Esophagus muscularis mucosa (tissue), 4 donors: ENCODE measurements at regions not wholly inside any gene's neighbourhood (a gene's known extent, or its start where the extent isn't known, plus 50 kb on each side); places are given as distances from the start of the nearest gene placed in this dataset.
"Not testable (repeated sequence)": the region's sequence is repeated elsewhere in the genome, so short reads cannot be mapped to it uniquely, and the experiment has no call there.

Experiments
- DNase-seq: peaks from one replicate; pipeline ENCODE4 v3.0.0-alpha.2; 2017; ENCODE audit errors: extremely low spot score
- H3K27ac ChIP-seq, 4 donors: fragments of 200-600 bp; sonication (generic); replicated peaks in 1 of 4; 1 replicate in 3 of 4; 2 replicates in 1 of 4; pipeline ENCODE4 v1.5.1; 2016 to 2019; ENCODE audit warnings: mild to moderate bottlenecking in 1 of 4
- H3K27me3 ChIP-seq, 4 donors: fragments of 200-600 bp; sonication (generic); one replicate each; pipeline versions ENCODE4 v1.5.1 to v1.6.0; 2016 to 2019
- H3K36me3 ChIP-seq, 4 donors: fragments of 200-600 bp; sonication (generic); one replicate each; pipeline ENCODE4 v1.5.1; 2016 to 2019
- H3K4me1 ChIP-seq, 4 donors: fragments of 200-600 bp; sonication (generic); one replicate each; pipeline ENCODE4 v1.5.1; 2016 to 2019
- H3K4me3 ChIP-seq, 4 donors: fragments of 200-600 bp; sonication (generic); 1 replicate in 2 of 4; 2 replicates in 2 of 4; pipeline ENCODE4 v1.5.1; 2016 to 2019; ENCODE audit warnings: mild to moderate bottlenecking in 4 of 4, moderate library complexity in 1 of 4
- H3K9me3 ChIP-seq, 4 donors: fragments of 200-600 bp; sonication (generic); 1 replicate in 3 of 4; 2 replicates in 1 of 4; pipeline ENCODE4 v1.5.1; 2016 to 2019
- EP300 ChIP-seq: sonication (generic); formaldehyde crosslinking; IDR thresholded peaks from one replicate; pipeline ENCODE4 v1.6.1; 2017; ENCODE audit warnings: antibody characterized with exemption
- POLR2A ChIP-seq: fragments of 450-650 bp; IDR thresholded peaks from one replicate; pipeline ENCODE4 v1.6.1; 2017; ENCODE audit warnings: antibody characterized with exemption, moderate library complexity, mild to moderate bottlenecking, low read depth
- POLR2AphosphoS5 ChIP-seq, 2 donors: sonication (generic); formaldehyde crosslinking; IDR thresholded peaks; one replicate each; pipeline ENCODE4 v1.6.1; 2017; ENCODE audit warnings: antibody characterized with exemption in 2 of 2
- WGBS: methylation state at CpG from one replicate; pipeline ENCODE4 v1.1.5; 2018; 5-methylcytosine and 5-hydroxymethylcytosine counted together
- intact Hi-C: fragments of 100-400 bp; cut with DNase I; formaldehyde crosslinking; loops from one replicate; pipeline ENCODE4 v1.15.1; 2023
- TF ChIP-seq, protein P1 (sequence below), 3 experiments: fragments of 200-600 bp in 2 of 3; fragments of 450-650 bp in 1 of 3; sonication (generic) in 2 of 3; IDR thresholded peaks; one replicate each; pipeline ENCODE4 v1.5.1; 2017 to 2019; ENCODE audit warnings: antibody characterized with exemption in 3 of 3, mild to moderate bottlenecking in 2 of 3, moderate library complexity in 1 of 3

- TF ChIP-seq EP300 (no peak), POLR2AphosphoS5 (IDR thresholded peaks at IDR 0.05) (no peak), POLR2A (no peak)
- TF ChIP-seq, protein P1, sequence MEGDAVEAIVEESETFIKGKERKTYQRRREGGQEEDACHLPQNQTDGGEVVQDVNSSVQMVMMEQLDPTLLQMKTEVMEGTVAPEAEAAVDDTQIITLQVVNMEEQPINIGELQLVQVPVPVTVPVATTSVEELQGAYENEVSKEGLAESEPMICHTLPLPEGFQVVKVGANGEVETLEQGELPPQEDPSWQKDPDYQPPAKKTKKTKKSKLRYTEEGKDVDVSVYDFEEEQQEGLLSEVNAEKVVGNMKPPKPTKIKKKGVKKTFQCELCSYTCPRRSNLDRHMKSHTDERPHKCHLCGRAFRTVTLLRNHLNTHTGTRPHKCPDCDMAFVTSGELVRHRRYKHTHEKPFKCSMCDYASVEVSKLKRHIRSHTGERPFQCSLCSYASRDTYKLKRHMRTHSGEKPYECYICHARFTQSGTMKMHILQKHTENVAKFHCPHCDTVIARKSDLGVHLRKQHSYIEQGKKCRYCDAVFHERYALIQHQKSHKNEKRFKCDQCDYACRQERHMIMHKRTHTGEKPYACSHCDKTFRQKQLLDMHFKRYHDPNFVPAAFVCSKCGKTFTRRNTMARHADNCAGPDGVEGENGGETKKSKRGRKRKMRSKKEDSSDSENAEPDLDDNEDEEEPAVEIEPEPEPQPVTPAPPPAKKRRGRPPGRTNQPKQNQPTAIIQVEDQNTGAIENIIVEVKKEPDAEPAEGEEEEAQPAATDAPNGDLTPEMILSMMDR (IDR thresholded peaks at IDR 0.05): no peak
- Histone ChIP-seq H3K9me3 (no peaks in the 10 kb centered on the region), H3K27ac (no peak overlapping the region), H3K4me1 (no peaks in the 10 kb centered on the region), H3K27me3 (no peaks in the 10 kb centered on the region), H3K36me3 (no peaks in the 10 kb centered on the region), H3K4me3 (no peak overlapping the region)
- intact Hi-C loops: no loop called here
- no peak for DNase-seq
- WGBS: 58% methylated on average over 1 of the region's 1 CpG
These were observed 1064.1 kb upstream of the FLRT2 start for GRCh38 chr14:84465880-84466279.

GRCh38 chr14:84468153-84468552 is 1061.8 kb upstream of the FLRT2 start:
- no peaks in the 10 kb centered on the region for H3K4me1 ChIP-seq
- DNase-seq: no peak
- no peak overlapping the region for H3K4me3 ChIP-seq
- TF ChIP-seq, protein P1 (IDR thresholded peaks at IDR 0.05): no peak
- TF ChIP-seq POLR2A (no peak), POLR2AphosphoS5 (IDR thresholded peaks at IDR 0.05) (no peak), EP300 (no peak)
- intact Hi-C loops: no loop called here
- no peaks in the 10 kb centered on the region for H3K27me3 ChIP-seq
- H3K36me3 ChIP-seq: no peaks in the 10 kb centered on the region
- 75% methylated on average over 5 of the region's 5 CpGs for WGBS
- no peaks in the 10 kb centered on the region for H3K9me3 ChIP-seq
- no peak overlapping the region for H3K27ac ChIP-seq

DNA sequence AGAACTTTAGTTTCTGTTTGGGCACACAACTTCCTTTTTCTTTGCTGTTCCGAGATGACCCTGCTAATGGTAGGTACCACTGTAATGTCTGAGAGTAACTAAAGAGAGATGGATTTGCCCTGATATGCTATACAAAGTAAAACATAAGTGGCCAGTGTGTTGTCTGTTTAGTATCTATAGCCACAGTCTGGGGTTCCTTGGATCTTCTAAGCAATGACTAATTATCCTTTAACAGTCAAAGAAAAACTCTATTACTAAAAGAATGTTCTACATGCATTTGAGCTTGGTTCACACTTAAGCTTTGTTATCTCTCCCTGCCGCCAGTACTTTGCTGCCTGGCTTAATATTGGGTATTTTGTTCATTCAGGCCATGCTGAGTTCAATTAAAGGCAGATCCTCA is 1051.9 kb upstream of the FLRT2 start:
- TF ChIP-seq, protein P1 (IDR thresholded peaks at IDR 0.05): no peak
- TF ChIP-seq POLR2AphosphoS5 (IDR thresholded peaks at IDR 0.05) (no peak), EP300 (no peak), POLR2A (no peak)
- no peak overlapping the region for H3K4me3 ChIP-seq
- no peaks in the 10 kb centered on the region for H3K4me1 ChIP-seq
- no peak overlapping the region for H3K27ac ChIP-seq
- no peaks in the 10 kb centered on the region for H3K9me3 ChIP-seq
- no peak for DNase-seq
- 68% methylated on average over 2 of the region's 2 CpGs for WGBS
- no peaks in the 10 kb centered on the region for H3K36me3 ChIP-seq
- intact Hi-C loops: no loop called here
- H3K27me3 ChIP-seq: no peaks in the 10 kb centered on the region

GRCh38 chr14:84482256-84483071 is 1047.5 kb upstream of the FLRT2 start:
- TF ChIP-seq POLR2AphosphoS5 (IDR thresholded peaks at IDR 0.05): no peak
- TF ChIP-seq, protein P1 (IDR thresholded peaks at IDR 0.05): no peak
- no peak for TF ChIP-seq EP300
- no peak for TF ChIP-seq POLR2A

DNA sequence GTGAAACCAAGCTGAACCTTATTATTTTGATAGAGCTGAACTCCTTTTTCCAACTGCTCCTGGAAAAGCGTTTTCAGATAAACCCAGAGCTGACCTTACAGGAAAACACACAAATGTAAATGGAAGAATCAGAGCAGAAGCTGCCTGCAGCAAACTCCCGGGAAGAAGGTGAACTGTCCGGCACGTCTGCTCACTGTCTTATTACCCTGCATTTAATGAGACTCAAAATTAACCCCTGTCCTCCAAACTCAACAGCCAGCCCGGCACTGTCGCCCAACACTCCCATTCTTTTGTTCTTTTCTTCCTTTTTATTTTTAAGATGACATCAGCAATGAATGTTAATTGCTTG is 1046.9 kb upstream of the FLRT2 start:
- WGBS: 78% methylated on average over 6 of the region's 6 CpGs
- H3K36me3 ChIP-seq: no peaks in the 10 kb centered on the region
- H3K27ac ChIP-seq: no peak overlapping the region
- no peaks in the 10 kb centered on the region for H3K27me3 ChIP-seq
- no peak for DNase-seq
- H3K4me3 ChIP-seq: no peak overlapping the region
- no peaks in the 10 kb centered on the region for H3K9me3 ChIP-seq
- H3K4me1 ChIP-seq: no peaks in the 10 kb centered on the region
- TF ChIP-seq EP300 (no peak), POLR2A (no peak), POLR2AphosphoS5 (IDR thresholded peaks at IDR 0.05) (no peak)
- TF ChIP-seq, protein P1 (IDR thresholded peaks at IDR 0.05): no peak
- intact Hi-C loops: no loop called here

More at GRCh38 chr14:84482256-84483071, 1047.5 kb upstream of the FLRT2 start:
- 90% methylated on average over 5 of the region's 5 CpGs for WGBS
- Histone ChIP-seq H3K4me3 (no peak overlapping the region), H3K36me3 (no peaks in the 10 kb centered on the region), H3K4me1 (no peaks in the 10 kb centered on the region), H3K27me3 (no peaks in the 10 kb centered on the region), H3K27ac (no peak overlapping the region), H3K9me3 (no peaks in the 10 kb centered on the region)
- DNase-seq: no peak
- intact Hi-C loops: no loop called here

DNA sequence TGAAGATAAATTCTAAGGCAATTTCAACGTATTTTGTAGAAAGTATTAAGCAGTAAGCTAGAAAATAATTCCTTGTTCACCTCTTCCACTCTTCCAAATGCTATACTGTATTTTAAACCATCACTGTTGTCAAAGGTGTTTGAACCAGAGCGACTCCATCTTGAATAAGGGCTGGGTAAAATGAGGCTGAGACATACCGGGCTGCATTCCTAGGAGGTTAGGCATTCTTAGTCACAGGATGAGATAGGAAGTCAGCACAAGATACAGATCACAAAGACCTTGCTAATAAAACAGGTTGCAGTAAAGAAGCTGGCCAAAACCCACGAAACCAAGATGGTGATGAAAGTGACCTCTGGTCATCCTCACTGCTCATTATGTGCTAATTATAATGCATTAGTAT is 1045.7 kb upstream of the FLRT2 start:
- 88% methylated on average over 4 of the region's 4 CpGs for WGBS
- H3K36me3 ChIP-seq, intact Hi-C loops, DNase-seq, H3K9me3 ChIP-seq, H3K27me3 ChIP-seq, H3K4me1 ChIP-seq, H3K4me3 ChIP-seq, H3K27ac ChIP-seq: not testable (repeated sequence)
